MM.1S (cell line): ENCODE measurements at regions not wholly inside any gene's neighbourhood (a gene's known extent, or its start where the extent isn't known, plus 50 kb on each side); places are given as distances from the start of the nearest gene placed in this dataset.

Experiments used
- DNase-seq: peaks from one replicate; pipeline ENCODE4 v3.0.0-alpha.2; 2015
- H2AFZ ChIP-seq: fragments of 300-600 bp; sonication (generic); 2 replicates; pipeline ENCODE4 v1.6.0; 2016; ENCODE audit warnings: antibody characterized with exemption, low read length
- H3F3A ChIP-seq: fragments of 300-600 bp; sonication (generic); 2 replicates; pipeline ENCODE4 v1.6.1; 2016; ENCODE audit warnings: mild to moderate bottlenecking, antibody characterized with exemption, low read length, moderate library complexity, mixed read lengths; ENCODE audit not compliant: insufficient read depth
- H3K27ac ChIP-seq: fragments of 300-600 bp; sonication (generic); 2 replicates; pipeline ENCODE4 v1.5.1; 2016; ENCODE audit warnings: mild to moderate bottlenecking, low read length
- H3K27me3 ChIP-seq: fragments of 300-600 bp; sonication (generic); replicated peaks from 2 replicates; pipeline ENCODE4 v1.6.0; 2016; ENCODE audit warnings: low read length; ENCODE audit not compliant: insufficient read depth
- H3K36me3 ChIP-seq: fragments of 300-600 bp; sonication (generic); replicated peaks from 2 replicates; pipeline ENCODE4 v1.6.1; 2016; ENCODE audit warnings: mild to moderate bottlenecking, low read length, mixed read lengths; ENCODE audit not compliant: insufficient read depth
- H3K4me1 ChIP-seq: fragments of 300-600 bp; sonication (generic); 2 replicates; pipeline ENCODE4 v1.6.1; 2016; ENCODE audit warnings: low read length, mixed read lengths
- H3K4me2 ChIP-seq: fragments of 300-600 bp; sonication (generic); 2 replicates; pipeline ENCODE4 v1.6.0; 2016; ENCODE audit warnings: low read depth, low read length
- H3K4me3 ChIP-seq: fragments of 300-600 bp; sonication (generic); 2 replicates; pipeline ENCODE4 v1.5.1; 2016; ENCODE audit warnings: low read length, mixed read lengths
- H3K79me2 ChIP-seq: fragments of 300-600 bp; sonication (generic); 2 replicates; pipeline ENCODE4 v1.6.1; 2016; ENCODE audit warnings: mixed run types, low read length, mixed read lengths
- H3K9ac ChIP-seq: fragments of 300-600 bp; sonication (generic); 2 replicates; pipeline ENCODE4 v1.6.1; 2016; ENCODE audit warnings: low read length, mixed read lengths
- H3K9me2 ChIP-seq: fragments of 300-600 bp; sonication (generic); replicated peaks from 2 replicates; pipeline ENCODE4 v1.6.1; 2016; ENCODE audit warnings: mild to moderate bottlenecking, low read length, mixed read lengths; ENCODE audit not compliant: insufficient read depth
- H3K9me3 ChIP-seq: fragments of 300-600 bp; sonication (generic); replicated peaks from 2 replicates; pipeline ENCODE4 v1.6.1; 2016; ENCODE audit warnings: mild to moderate bottlenecking, low read length, mixed read lengths; ENCODE audit not compliant: insufficient read depth
- H4K20me1 ChIP-seq: fragments of 300-600 bp; sonication (generic); 2 replicates; pipeline ENCODE4 v1.6.1; 2016; ENCODE audit warnings: mild to moderate bottlenecking, low read length, moderate library complexity, mixed read lengths; ENCODE audit not compliant: insufficient read depth
- CTCF ChIP-seq: fragments of 300-600 bp; sonication (generic); IDR thresholded peaks from 2 replicates; pipeline ENCODE4 v1.5.1; 2016; ENCODE audit warnings: antibody characterized with exemption, low read length, mixed read lengths
- EZH2 ChIP-seq: fragments of 300-600 bp; sonication (generic); optimal IDR thresholded peaks from 2 replicates; pipeline ENCODE3; 2017; ENCODE audit warnings: low read depth, mild to moderate bottlenecking, antibody characterized with exemption, low read length, mixed read lengths
- EZH2phosphoT487 ChIP-seq: fragments of 300-600 bp; sonication (generic); IDR thresholded peaks from 2 replicates; pipeline ENCODE4 v1.6.1; 2018; ENCODE audit warnings: antibody characterized with exemption, low read length

GRCh38 chr13:106369091-106369490, 166.4 kb downstream of the EFNB2 start:
- Histone ChIP-seq H2AFZ (no peak overlapping the region), H3K36me3 (no peaks in the 10 kb centered on the region), H3K9me2 (no peaks in the 10 kb centered on the region), H3K27me3 (no peaks in the 10 kb centered on the region), H3K79me2 (no peaks in the 10 kb centered on the region), H3K9ac (no peak overlapping the region), H3K4me3 (no peak overlapping the region), H3K4me2 (no peak overlapping the region), H3F3A (no peaks in the 10 kb centered on the region), H4K20me1 (no peaks in the 10 kb centered on the region), H3K27ac (no peak overlapping the region), H3K9me3 (no peaks in the 10 kb centered on the region), H3K4me1 (no peaks in the 10 kb centered on the region)
- DNase-seq: no peak
- TF ChIP-seq EZH2phosphoT487 (no peak), CTCF (no peak), EZH2 (no peak)

- no peak overlapping the region for H3K4me3 ChIP-seq
- TF ChIP-seq EZH2phosphoT487 (no peak), CTCF (no peak), EZH2 (no peak)
- no peaks in the 10 kb centered on the region for H3F3A ChIP-seq
- no peaks in the 10 kb centered on the region for H3K9me3 ChIP-seq
- H4K20me1 ChIP-seq: no peaks in the 10 kb centered on the region
- H3K4me2 ChIP-seq: no peak overlapping the region
- no peaks in the 10 kb centered on the region for H3K27me3 ChIP-seq
- DNase-seq: no peak
- no peaks in the 10 kb centered on the region for H3K9me2 ChIP-seq
- no peak overlapping the region for H3K27ac ChIP-seq
- H3K9ac ChIP-seq: no peak overlapping the region
- no peaks in the 10 kb centered on the region for H3K4me1 ChIP-seq
- H2AFZ ChIP-seq: no peak overlapping the region
- H3K36me3 ChIP-seq: no peaks in the 10 kb centered on the region
- H3K79me2 ChIP-seq: no peaks in the 10 kb centered on the region
These were observed 168.0 kb downstream of the EFNB2 start for GRCh38 chr13:106367361-106367971.

- Histone ChIP-seq H4K20me1 (no peaks in the 10 kb centered on the region), H3K4me2 (no peak overlapping the region), H2AFZ (no peak overlapping the region), H3K36me3 (no peaks in the 10 kb centered on the region), H3K4me1 (no peaks in the 10 kb centered on the region), H3K9ac (no peak overlapping the region), H3K27ac (no peak overlapping the region), H3K27me3 (no peaks in the 10 kb centered on the region), H3K9me2 (no peaks in the 10 kb centered on the region), H3K4me3 (no peak overlapping the region), H3F3A (no peaks in the 10 kb centered on the region), H3K79me2 (no peaks in the 10 kb centered on the region), H3K9me3 (no peaks in the 10 kb centered on the region)
- TF ChIP-seq EZH2: no peak
- TF ChIP-seq EZH2phosphoT487: no peak
- TF ChIP-seq CTCF: no peak
- peak; percentile 33 for DNase-seq
These were observed 172.8 kb downstream of the EFNB2 start for GRCh38 chr13:106362707-106363106.
